ENCODE measurements at regions not wholly inside any gene's neighbourhood (a gene's known extent, or its start where the extent isn't known, plus 50 kb on each side); places are given as distances from the start of the nearest gene placed in this dataset.
"Not testable (repeated sequence)": the region's sequence is repeated elsewhere in the genome, so short reads cannot be mapped to it uniquely, and the experiment has no call there.

DNA sequence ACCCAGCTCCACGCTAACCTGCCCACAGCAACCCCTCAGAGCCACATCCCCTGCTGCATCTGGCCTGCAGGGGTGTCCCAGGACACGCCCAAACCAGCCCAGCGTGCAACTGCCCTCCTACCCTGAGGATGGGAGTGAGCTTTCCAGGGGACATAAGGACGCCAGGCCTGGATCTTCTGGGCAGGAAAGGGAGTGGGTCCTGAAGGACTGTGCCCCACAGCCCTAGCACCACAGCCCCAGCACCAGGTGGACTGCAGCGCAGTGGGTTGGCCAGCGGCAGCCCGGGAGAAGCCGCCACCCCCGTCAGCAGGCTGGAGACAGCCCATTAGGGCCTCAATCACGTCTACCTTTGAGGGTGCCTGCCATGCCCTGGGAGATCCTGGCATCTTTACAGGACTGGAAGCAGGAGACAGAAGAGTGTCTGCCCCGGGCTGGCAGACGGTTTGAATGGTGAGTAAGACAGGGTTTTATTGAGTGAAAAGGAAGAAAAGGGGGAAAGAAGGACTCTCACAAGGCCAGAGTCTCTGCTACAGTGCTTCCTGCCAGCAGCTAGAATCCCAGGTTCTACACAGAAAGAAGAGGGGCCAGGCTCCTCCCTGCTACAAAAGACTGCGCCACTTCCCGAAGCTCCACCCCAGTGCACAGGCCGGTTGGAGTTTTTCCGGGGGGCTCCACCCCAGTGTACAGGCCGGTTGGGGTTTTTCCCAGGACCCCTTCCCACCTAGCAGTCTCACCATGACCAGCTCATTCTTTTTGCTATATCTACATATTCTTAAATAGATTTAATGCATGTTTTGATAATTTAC lies 69.8 kb upstream of the KCTD7 start:
- intact Hi-C loops (cut with DNase I) = loop anchor here (5.0 kb wide), 1 partner anchor 93 kb away; no protein-coding TSS in a partner anchor
- no peaks in the 10 kb centered on the region for H3K9me3 ChIP-seq
- H3K27ac ChIP-seq = no peak overlapping the region
- no peak for TF ChIP-seq POLR2A (IDR thresholded peaks at IDR 0.05)
- TF ChIP-seq, protein P1, sequence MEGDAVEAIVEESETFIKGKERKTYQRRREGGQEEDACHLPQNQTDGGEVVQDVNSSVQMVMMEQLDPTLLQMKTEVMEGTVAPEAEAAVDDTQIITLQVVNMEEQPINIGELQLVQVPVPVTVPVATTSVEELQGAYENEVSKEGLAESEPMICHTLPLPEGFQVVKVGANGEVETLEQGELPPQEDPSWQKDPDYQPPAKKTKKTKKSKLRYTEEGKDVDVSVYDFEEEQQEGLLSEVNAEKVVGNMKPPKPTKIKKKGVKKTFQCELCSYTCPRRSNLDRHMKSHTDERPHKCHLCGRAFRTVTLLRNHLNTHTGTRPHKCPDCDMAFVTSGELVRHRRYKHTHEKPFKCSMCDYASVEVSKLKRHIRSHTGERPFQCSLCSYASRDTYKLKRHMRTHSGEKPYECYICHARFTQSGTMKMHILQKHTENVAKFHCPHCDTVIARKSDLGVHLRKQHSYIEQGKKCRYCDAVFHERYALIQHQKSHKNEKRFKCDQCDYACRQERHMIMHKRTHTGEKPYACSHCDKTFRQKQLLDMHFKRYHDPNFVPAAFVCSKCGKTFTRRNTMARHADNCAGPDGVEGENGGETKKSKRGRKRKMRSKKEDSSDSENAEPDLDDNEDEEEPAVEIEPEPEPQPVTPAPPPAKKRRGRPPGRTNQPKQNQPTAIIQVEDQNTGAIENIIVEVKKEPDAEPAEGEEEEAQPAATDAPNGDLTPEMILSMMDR (IDR thresholded peaks at IDR 0.05) = no peak
- no peak for DNase-seq
- no peak overlapping the region for H3K4me3 ChIP-seq (replicated peaks in 1 of 3)
- no peaks in the 10 kb centered on the region for H3K27me3 ChIP-seq
- peaks cover 12 to 27% of the 10 kb centered on the region in 2 donors for H3K36me3 ChIP-seq
- H3K4me1 ChIP-seq = peaks cover 0 to 7% of the 10 kb centered on the region in 2 donors
- WGBS, 2 donors = 77 to 87% methylated on average over 13 to 16 of the region's 17 CpGs

DNA sequence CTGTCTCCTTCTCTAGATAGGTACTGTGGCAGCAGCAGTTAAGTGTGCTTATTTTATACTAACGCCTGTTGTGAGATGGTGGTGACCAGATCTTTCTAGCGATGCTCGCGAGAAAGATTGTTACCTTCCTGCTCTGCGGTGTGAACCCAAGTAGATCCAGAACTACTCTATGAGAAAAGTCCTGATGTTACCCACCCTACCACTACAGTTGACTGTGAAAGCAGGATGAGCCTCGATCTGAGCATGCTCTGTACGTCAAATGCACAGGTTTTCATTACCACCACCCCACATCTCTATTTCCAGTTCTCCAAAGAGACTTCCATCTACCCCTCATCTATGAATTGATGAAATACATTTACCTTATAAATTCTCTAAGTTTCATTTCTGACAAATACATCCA lies 64.6 kb upstream of the KCTD7 start:
- H3K27ac ChIP-seq = no peak overlapping the region
- 95 to 98% methylated on average over 7 of the region's 7 CpGs for WGBS, 2 donors
- no peaks in the 10 kb centered on the region for H3K27me3 ChIP-seq
- peaks cover 0 to 2% of the 10 kb centered on the region in 2 donors for H3K36me3 ChIP-seq
- H3K4me1 ChIP-seq = peaks cover 0 to 6% of the 10 kb centered on the region in 2 donors
- no peak for TF ChIP-seq POLR2A (IDR thresholded peaks at IDR 0.05)
- TF ChIP-seq, protein P1 (IDR thresholded peaks at IDR 0.05) = no peak
- H3K4me3 ChIP-seq (replicated peaks in 1 of 3) = no peak overlapping the region
- intact Hi-C loops (cut with DNase I) = no loop called here
- H3K9me3 ChIP-seq = no peaks in the 10 kb centered on the region
- no peak for DNase-seq

DNA sequence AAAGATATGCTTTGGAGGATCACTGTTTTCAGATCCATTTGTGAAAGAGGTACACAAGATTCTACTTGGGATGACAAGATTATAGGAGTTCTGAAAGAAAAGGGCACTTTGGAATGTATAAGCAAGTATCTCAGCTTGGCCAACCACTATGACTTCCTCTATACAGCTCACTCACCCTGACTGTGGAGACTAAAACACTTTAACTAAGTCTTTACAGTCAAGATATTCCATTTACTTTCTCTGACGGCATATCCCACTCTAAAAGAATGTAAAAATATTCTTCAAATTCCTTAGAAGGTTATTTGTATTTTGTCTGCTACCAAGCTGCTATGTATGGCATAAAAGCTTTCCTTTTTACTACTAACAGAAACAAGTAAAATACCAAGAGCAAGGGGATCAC lies 58.5 kb upstream of the KCTD7 start:
- H3K9me3 ChIP-seq; intact Hi-C loops (cut with DNase I); H3K27ac ChIP-seq; DNase-seq; H3K27me3 ChIP-seq; H3K4me1 ChIP-seq; H3K4me3 ChIP-seq (replicated peaks in 1 of 3): not testable (repeated sequence)
- 77 to 81% methylated on average over 1 of the region's 1 CpG for WGBS, 2 donors
- peaks cover 5 to 16% of the 10 kb centered on the region in 2 donors for H3K36me3 ChIP-seq

DNA sequence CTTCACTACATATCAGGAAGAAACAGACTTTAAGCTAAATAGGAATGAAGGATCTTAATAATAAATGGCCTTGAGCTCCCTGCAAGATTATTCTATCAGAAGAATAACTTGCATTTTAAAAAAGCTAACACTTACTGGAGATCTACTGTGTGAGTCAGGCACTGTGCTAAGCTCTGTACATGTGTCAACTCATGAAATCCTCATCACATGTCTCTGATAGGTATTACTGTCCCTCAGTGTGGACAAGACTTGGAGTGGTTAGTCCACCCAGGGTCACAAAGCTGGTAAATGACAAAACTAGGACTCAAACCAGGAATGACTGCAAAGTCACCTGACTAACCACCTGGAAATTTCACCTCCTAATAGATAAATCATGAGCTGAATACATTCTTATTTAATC lies 57.1 kb upstream of the KCTD7 start:
- Histone ChIP-seq H3K27ac (no peak overlapping the region), H3K27me3 (no peaks in the 10 kb centered on the region), H3K36me3 (peaks cover 5 to 16% of the 10 kb centered on the region in 2 donors), H3K4me3 (replicated peaks in 1 of 3) (no peak overlapping the region), H3K9me3 (no peaks in the 10 kb centered on the region), H3K4me1 (peaks cover 0 to 6% of the 10 kb centered on the region in 2 donors)
- intact Hi-C loops (cut with DNase I) = no loop called here
- DNase-seq = no peak
- no peak for TF ChIP-seq POLR2A (IDR thresholded peaks at IDR 0.05)
- TF ChIP-seq, protein P1 (IDR thresholded peaks at IDR 0.05) = no peak

DNA sequence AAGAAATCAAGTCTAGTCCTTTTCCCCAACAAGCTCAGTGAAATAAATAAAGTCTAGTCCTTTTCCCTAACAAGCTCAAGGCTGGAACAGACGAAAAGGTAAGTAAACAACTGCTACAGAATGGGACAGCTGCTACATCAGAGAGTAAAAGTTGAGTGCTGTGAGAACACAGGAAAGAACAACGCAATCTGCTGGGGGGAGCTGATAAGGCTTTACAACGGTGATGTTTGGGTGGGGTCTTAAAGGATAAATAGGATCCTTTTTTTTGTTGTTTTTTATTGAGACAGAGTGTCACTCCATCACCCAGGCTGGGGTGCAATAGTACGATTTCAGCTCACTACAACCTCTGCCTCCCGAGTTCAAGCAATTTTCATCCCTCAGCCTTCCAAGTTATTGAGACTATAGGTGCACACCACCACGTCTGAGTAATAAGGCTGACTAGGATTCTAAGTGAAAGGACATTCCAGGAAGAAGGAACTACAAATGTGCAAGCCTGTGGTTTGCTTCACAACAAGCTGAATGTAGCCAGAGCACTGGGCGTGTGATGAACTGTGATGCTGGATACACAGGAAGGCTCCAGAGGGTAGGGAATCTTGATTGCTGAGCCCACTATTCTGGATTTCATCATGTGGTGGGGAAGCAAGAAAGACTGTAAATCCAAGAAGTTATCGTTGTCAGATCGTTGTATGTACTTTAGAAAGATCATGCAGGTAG lies 54.7 kb upstream of the KCTD7 start:
- H3K27ac ChIP-seq; H3K27me3 ChIP-seq; H3K4me1 ChIP-seq; intact Hi-C loops (cut with DNase I); H3K9me3 ChIP-seq; H3K4me3 ChIP-seq (replicated peaks in 1 of 3); DNase-seq: not testable (repeated sequence)
- H3K36me3 ChIP-seq = peaks cover 5 to 16% of the 10 kb centered on the region in 2 donors
- 84 to 86% methylated on average over 9 of the region's 9 CpGs for WGBS, 2 donors

DNA sequence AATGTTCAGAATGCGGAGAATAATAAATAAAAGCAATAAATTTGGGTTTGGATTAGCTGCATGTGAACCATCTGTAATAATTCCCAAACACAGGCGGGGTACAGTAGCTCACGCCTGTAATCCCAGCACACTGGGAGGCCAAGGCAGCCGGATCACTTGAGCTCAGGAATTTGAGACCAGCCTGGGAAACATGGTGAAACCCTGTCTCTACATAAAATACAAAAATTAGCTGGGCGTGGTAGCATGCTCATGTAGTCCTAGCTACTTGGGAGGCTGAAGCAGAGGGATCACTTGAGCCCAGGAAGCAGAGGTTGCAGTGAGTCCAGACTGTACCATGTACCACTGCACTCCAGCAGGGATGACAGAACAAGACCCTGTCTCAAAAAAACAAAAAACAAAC lies 53.9 kb upstream of the KCTD7 start:
- H3K4me1 ChIP-seq; H3K27ac ChIP-seq; DNase-seq; H3K4me3 ChIP-seq (replicated peaks in 1 of 3); intact Hi-C loops (cut with DNase I); H3K27me3 ChIP-seq; H3K9me3 ChIP-seq: not testable (repeated sequence)
- H3K36me3 ChIP-seq = peaks cover 5 to 16% of the 10 kb centered on the region in 2 donors
- WGBS, 2 donors = 95 to 96% methylated on average over 5 of the region's 5 CpGs
